ENCODE measurements at regions not wholly inside any gene's neighbourhood (a gene's known extent, or its start where the extent isn't known, plus 50 kb on each side); places are given as distances from the start of the nearest gene placed in this dataset.

- TF ChIP-seq CTCF (IDR thresholded peaks at IDR 0.05) (no peak), POLR2A (IDR thresholded peaks at IDR 0.05) (no peak), POLR2AphosphoS5 (IDR thresholded peaks at IDR 0.05) (no peak), EP300 (IDR thresholded peaks at IDR 0.05) (no peak)
These were observed 281.6 kb upstream of the ZFP64 start for GRCh38 chr20:52473186-52473585.
